ENCODE measurements at regions not wholly inside any gene's neighbourhood (a gene's known extent, or its start where the extent isn't known, plus 50 kb on each side); places are given as distances from the start of the nearest gene placed in this dataset.
"Not testable (repeated sequence)": the region's sequence is repeated elsewhere in the genome, so short reads cannot be mapped to it uniquely, and the experiment has no call there.

DNA sequence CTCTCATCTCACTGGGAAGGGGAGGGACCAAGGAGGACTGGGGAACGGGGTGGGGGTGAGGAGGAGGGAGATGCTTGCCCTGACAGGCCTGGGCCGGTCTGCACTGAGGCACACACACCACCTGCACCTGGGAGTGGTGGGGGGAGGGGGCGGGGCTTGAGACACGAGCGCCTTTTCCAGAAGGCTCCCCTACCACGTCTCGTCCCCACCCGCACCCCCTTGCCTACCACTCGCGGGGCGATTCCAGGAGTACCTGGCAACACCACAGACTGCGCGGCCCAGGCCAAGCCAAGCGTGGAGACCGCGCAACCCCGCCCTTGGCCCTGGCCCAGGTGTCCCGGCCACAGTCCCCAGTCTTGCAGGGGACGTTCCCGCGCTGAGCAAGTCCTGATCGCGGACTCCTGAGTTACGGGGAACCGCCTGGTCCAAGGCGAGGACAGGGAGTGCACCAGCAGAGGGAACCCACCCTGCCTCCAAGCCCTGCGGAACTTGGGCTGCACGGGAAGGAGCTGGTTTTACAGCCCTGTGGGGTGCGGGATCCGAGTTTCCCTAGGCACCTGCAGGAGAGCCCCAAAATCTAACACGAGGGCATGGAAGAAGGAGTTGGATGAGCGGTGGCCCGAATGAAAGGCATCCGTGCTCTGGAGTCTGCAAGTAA lies 68.1 kb upstream of the SH3GL3 start:
- Histone ChIP-seq H3K4me1 (ENCODE audit: control insufficient read depth, insufficient read depth, low read length) (no peaks in the 10 kb centered on the region), H3K9me3 (ENCODE audit: control insufficient read depth, insufficient read depth, low read length) (no peaks in the 10 kb centered on the region), H3K36me3 (ENCODE audit: control insufficient read depth, insufficient read depth, low read length) (no peaks in the 10 kb centered on the region), H3K4me3 (ENCODE audit: low read depth, low read length) (peak overlapping the region; percentile 62), H3K9ac (ENCODE audit: low read depth, low read length) (no peak overlapping the region), H3K27me3 (ENCODE audit: control insufficient read depth, insufficient read depth, low read length) (peaks cover 31% of the 10 kb centered on the region)

DNA sequence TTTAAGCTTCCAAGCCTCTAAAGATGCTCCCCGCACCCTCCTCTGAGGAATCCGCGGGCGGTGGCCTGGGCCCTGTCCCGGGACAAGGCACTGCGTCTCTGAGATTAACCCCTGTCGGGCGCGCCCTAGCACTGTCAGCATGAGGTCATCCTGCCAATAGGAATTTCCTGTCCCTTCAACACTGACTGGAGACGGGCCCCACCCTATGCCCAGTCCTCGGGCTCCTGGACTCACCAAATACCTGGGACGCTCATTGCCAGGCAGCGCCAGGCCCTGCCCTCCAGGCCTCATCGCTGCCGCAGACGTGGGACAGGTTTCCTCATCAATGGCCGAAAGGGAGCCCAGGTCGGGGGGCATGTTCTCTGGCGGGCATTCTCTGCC lies 67.6 kb upstream of the SH3GL3 start:
- Histone ChIP-seq H3K36me3 (ENCODE audit: control insufficient read depth, insufficient read depth, low read length) (no peaks in the 10 kb centered on the region), H3K9me3 (ENCODE audit: control insufficient read depth, insufficient read depth, low read length) (no peaks in the 10 kb centered on the region), H3K4me3 (ENCODE audit: low read depth, low read length) (peak overlapping the region; percentile 62), H3K27me3 (ENCODE audit: control insufficient read depth, insufficient read depth, low read length) (peaks cover 27% of the 10 kb centered on the region), H3K4me1 (ENCODE audit: control insufficient read depth, insufficient read depth, low read length) (no peaks in the 10 kb centered on the region), H3K9ac (ENCODE audit: low read depth, low read length) (no peak overlapping the region)

DNA sequence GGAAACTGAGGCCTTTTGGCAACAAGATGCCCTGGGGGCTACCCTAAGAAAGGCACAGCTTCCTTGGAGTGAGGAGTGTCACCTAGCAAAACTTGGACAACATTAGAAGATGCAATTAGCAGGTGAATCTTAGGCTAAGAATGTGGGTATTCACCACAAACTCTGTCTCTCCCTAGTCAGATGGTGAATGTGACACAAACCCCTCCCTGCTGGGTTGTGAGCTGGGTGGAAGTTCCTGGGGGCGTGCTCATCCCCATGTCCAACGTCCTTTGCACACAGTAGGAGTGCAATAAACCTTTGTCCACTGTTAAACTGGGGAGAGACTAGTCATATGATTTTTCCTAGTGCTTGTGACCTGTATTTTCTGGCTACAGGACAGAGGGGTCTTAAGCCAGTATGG lies 67.1 kb upstream of the SH3GL3 start:
- Histone ChIP-seq H3K27me3 (ENCODE audit: control insufficient read depth, insufficient read depth, low read length) (peaks cover 27% of the 10 kb centered on the region), H3K36me3 (ENCODE audit: control insufficient read depth, insufficient read depth, low read length) (no peaks in the 10 kb centered on the region), H3K4me1 (ENCODE audit: control insufficient read depth, insufficient read depth, low read length) (no peaks in the 10 kb centered on the region), H3K4me3 (ENCODE audit: low read depth, low read length) (no peak overlapping the region), H3K9ac (ENCODE audit: low read depth, low read length) (no peak overlapping the region), H3K9me3 (ENCODE audit: control insufficient read depth, insufficient read depth, low read length) (no peaks in the 10 kb centered on the region)

DNA sequence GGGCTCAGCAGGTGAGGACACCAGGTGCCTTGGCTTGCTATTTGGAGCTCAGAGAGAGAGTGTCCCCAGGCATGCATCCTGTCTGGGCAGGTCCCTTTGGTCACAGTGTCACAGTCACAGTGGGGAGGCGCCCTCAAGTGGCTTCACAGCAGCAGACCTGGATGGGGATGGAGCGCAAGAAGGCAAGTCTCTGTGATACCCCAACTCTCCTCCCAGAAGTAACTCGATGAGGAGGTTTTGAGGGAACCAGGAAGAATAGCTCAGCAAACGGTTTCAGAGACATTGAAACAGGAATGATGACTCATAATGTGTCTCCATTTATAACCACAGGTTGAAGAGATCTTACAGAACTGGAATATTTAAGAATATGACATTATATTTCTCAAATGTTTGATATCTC lies 66.5 kb upstream of the SH3GL3 start:
- H3K9me3 ChIP-seq (ENCODE audit: control insufficient read depth, insufficient read depth, low read length): no peaks in the 10 kb centered on the region
- H3K36me3 ChIP-seq (ENCODE audit: control insufficient read depth, insufficient read depth, low read length): no peaks in the 10 kb centered on the region
- no peaks in the 10 kb centered on the region for H3K4me1 ChIP-seq (ENCODE audit: control insufficient read depth, insufficient read depth, low read length)
- H3K27me3 ChIP-seq (ENCODE audit: control insufficient read depth, insufficient read depth, low read length): peaks cover 27% of the 10 kb centered on the region
- no peak overlapping the region for H3K4me3 ChIP-seq (ENCODE audit: low read depth, low read length)
- no peak overlapping the region for H3K9ac ChIP-seq (ENCODE audit: low read depth, low read length)

DNA sequence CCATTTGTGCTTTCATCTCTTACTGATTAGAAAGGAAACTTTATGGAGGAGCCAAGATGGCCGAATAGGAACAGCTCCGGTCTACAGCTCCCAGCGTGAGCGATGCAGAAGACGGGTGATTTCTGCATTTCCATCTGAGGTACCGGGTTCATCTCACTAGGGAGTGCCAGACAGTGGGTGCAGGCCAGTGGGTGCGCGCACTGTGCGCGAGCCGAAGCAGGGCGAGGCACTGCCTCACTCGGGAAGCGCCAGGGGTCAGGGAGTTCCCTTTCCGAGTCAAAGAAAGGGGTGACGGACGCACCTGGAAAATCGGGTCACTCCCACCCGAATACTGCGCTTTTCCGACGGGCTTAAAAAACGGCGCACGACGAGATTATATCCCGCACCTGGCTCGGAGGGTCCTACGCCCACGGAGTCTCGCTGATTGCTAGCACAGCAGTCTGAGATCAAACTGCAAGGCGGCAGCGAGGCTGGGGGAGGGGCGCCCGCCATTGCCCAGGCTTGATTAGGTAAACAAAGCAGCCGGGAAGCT lies 63.5 kb upstream of the SH3GL3 start:
- Histone ChIP-seq H3K4me3 (ENCODE audit: low read depth, low read length) (peak overlapping the region; percentile 31), H3K27me3 (ENCODE audit: control insufficient read depth, insufficient read depth, low read length) (peaks cover 14% of the 10 kb centered on the region)
- H3K9ac ChIP-seq (ENCODE audit: low read depth, low read length); H3K9me3 ChIP-seq (ENCODE audit: control insufficient read depth, insufficient read depth, low read length); H3K36me3 ChIP-seq (ENCODE audit: control insufficient read depth, insufficient read depth, low read length); H3K4me1 ChIP-seq (ENCODE audit: control insufficient read depth, insufficient read depth, low read length): not testable (repeated sequence)

DNA sequence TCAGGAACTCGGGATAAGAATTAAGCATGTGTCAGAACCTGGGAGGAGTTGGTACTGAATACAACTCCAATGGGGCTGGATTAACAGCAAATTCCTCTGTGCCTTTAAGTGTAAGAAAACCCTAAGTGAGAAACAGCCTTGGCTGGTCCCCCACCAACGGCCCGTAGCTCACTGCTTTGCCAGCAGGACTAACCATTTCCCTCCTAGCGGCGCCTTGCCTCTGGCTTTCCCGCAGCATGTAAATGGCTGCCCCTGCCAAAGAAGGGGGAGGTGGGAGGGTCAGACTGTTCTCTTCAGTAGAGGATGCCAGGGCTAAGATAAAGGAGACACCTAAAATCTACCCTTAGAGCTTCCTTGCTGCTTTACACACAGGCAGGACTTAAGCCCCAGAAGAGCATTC lies 51.0 kb upstream of the SH3GL3 start:
- Histone ChIP-seq H3K27me3 (ENCODE audit: control insufficient read depth, insufficient read depth, low read length) (peaks cover under 1% of the 10 kb centered on the region), H3K4me3 (ENCODE audit: low read depth, low read length) (no peak overlapping the region), H3K36me3 (ENCODE audit: control insufficient read depth, insufficient read depth, low read length) (no peaks in the 10 kb centered on the region), H3K9me3 (ENCODE audit: control insufficient read depth, insufficient read depth, low read length) (no peaks in the 10 kb centered on the region), H3K9ac (ENCODE audit: low read depth, low read length) (no peak overlapping the region), H3K4me1 (ENCODE audit: control insufficient read depth, insufficient read depth, low read length) (peaks cover 4% of the 10 kb centered on the region)

Measured in iPS-15b (cell line).